TTC549 (cell line): ENCODE measurements at regions not wholly inside any gene's neighbourhood (a gene's known extent, or its start where the extent isn't known, plus 50 kb on each side); places are given as distances from the start of the nearest gene placed in this dataset.

Experiments
- FAIRE-seq: peaks from 2 replicates; lab custom pipeline; 2012; peaks lifted over from hg19 to GRCh38; lab: Jason Lieb, UNC

- no peak for FAIRE-seq
Measured at GRCh38 chr7:4613846-4614548, 68.1 kb upstream of the FOXK1 start.

GRCh38 chr7:4616116-4616515 lies 66.0 kb upstream of the FOXK1 start:
- no peak for FAIRE-seq

- FAIRE-seq: no peak
Measured at GRCh38 chr7:4621396-4621795, 60.7 kb upstream of the FOXK1 start.

- no peak for FAIRE-seq
Measured at GRCh38 chr7:4626318-4626845, 55.7 kb upstream of the FOXK1 start.

GRCh38 chr7:4629287-4629895 lies 52.7 kb upstream of the FOXK1 start:
- FAIRE-seq: no peak

- no peak for FAIRE-seq
Measured at GRCh38 chr7:4631380-4632179, 50.5 kb upstream of the FOXK1 start.
